MM.1S (cell line): ENCODE measurements at regions not wholly inside any gene's neighbourhood (a gene's known extent, or its start where the extent isn't known, plus 50 kb on each side); places are given as distances from the start of the nearest gene placed in this dataset.

Experiments
- CTCF ChIP-seq: fragments of 300-600 bp; sonication (generic); IDR thresholded peaks from 2 replicates; pipeline ENCODE4 v1.5.1; 2016; ENCODE audit warnings: antibody characterized with exemption, low read length, mixed read lengths
- EZH2phosphoT487 ChIP-seq: fragments of 300-600 bp; sonication (generic); IDR thresholded peaks from 2 replicates; pipeline ENCODE4 v1.6.1; 2018; ENCODE audit warnings: antibody characterized with exemption, low read length

- TF ChIP-seq CTCF (no peak), EZH2phosphoT487 (no peak)
Observed at GRCh38 chr15:84391191-84391590, 155.6 kb downstream of the GOLGA6L4 start.
